Endothelial cell of umbilical vein (primary cell): ENCODE measurements at regions not wholly inside any gene's neighbourhood (a gene's known extent, or its start where the extent isn't known, plus 50 kb on each side); places are given as distances from the start of the nearest gene placed in this dataset.
"Not testable (repeated sequence)": the region's sequence is repeated elsewhere in the genome, so short reads cannot be mapped to it uniquely, and the experiment has no call there.

Experiments
- BruUV-seq: library from RNA; stranded (reverse); fragments of 400-500 nt; replicated peaks from 2 replicates; lab custom pipeline; 2021; lab: Mats Ljungman, UMichigan
- CTCF ChIA-PET: fragments of 300-600, 350-600 bp; sonication (Branson Sonifier 250); formaldehyde crosslinking; loops from one replicate; lab custom pipeline; 2021; ENCODE audit warnings: antibody characterized with exemption, inconsistent platforms; lab: Charles Lee
- POLR2A ChIA-PET: fragments of 300-600, 350-600 bp; sonication (Branson Sonifier 250); formaldehyde crosslinking; loops from one replicate; lab custom pipeline; 2021; ENCODE audit warnings: antibody characterized with exemption, inconsistent platforms; lab: Charles Lee
- DNase-seq: peaks from one replicate; pipeline ENCODE4 v3.0.0-alpha.2; 2011; ENCODE audit warnings: low read depth, low spot score
- FAIRE-seq: peaks from 2 replicates; lab custom pipeline; 2011; peaks lifted over from hg19 to GRCh38; lab: Jason Lieb, UNC
- H2AFZ ChIP-seq: 2 replicates; pipeline ENCODE4 v1.6.0; 2012; ENCODE audit warnings: low read depth, low read length, control low read depth, inconsistent platforms
- H3K27ac ChIP-seq: 2 replicates; pipeline ENCODE4 v1.5.1; 2011; ENCODE audit warnings: low read depth, mild to moderate bottlenecking, control low read depth, low read length, moderate library complexity; ENCODE audit not compliant: insufficient read depth
- H3K27me3 ChIP-seq, 2 experiments: 2 replicates each; pipeline versions ENCODE4 v1.6.0 to v1.6.1; 2011; ENCODE audit warnings: low read length in 2 of 2, mixed read lengths in 1 of 2; ENCODE audit not compliant: control insufficient read depth in 2 of 2, insufficient read depth in 2 of 2
- H3K36me3 ChIP-seq, 2 experiments: 2 replicates in 1 of 2; 3 replicates in 1 of 2; pipeline ENCODE4 v1.5.1; 2011; ENCODE audit warnings: low read length in 2 of 2, mild to moderate bottlenecking in 1 of 2, moderate library complexity in 1 of 2; ENCODE audit not compliant: control insufficient read depth in 2 of 2, insufficient read depth in 2 of 2; ENCODE audit errors: extremely low read depth in 1 of 2
- H3K4me1 ChIP-seq: 3 replicates; pipeline ENCODE4 v1.5.1; 2011; ENCODE audit warnings: mild to moderate bottlenecking, low read length; ENCODE audit not compliant: control insufficient read depth, insufficient read depth; ENCODE audit errors: extremely low read depth
- H3K4me2 ChIP-seq: 2 replicates; pipeline ENCODE4 v1.6.1; 2011; ENCODE audit warnings: low read length, control low read depth, mixed read lengths; ENCODE audit not compliant: insufficient read depth
- H3K4me3 ChIP-seq, 3 experiments: fragments of 200-600 bp in 1 of 3; sonication (generic), shearing (Covaris generic) in 1 of 3; replicated peaks in 1 of 3; 2 replicates each; pipeline ENCODE4 v1.5.1; 2011 to 2016; ENCODE audit warnings: control low read depth in 3 of 3, low read length in 3 of 3, mild to moderate bottlenecking in 2 of 3, inconsistent platforms in 1 of 3, low read depth in 1 of 3, moderate library complexity in 1 of 3; ENCODE audit not compliant: insufficient read depth in 1 of 3
- H3K79me2 ChIP-seq: 2 replicates; pipeline ENCODE4 v1.6.0; 2012; ENCODE audit warnings: low read length, inconsistent platforms; ENCODE audit not compliant: control insufficient read depth, insufficient read depth
- H3K9ac ChIP-seq: replicated peaks from 2 replicates; pipeline ENCODE3; 2011; ENCODE audit warnings: low read length, control low read depth; ENCODE audit not compliant: insufficient read depth; ENCODE audit errors: extremely low read depth
- H3K9me1 ChIP-seq: replicated peaks from 3 replicates; pipeline ENCODE4 v1.6.0; 2011; ENCODE audit warnings: mild to moderate bottlenecking, low read length; ENCODE audit not compliant: control insufficient read depth, insufficient read depth; ENCODE audit errors: extremely low read depth
- H3K9me3 ChIP-seq: replicated peaks from 2 replicates; pipeline ENCODE4 v1.5.1; 2012; ENCODE audit warnings: low read length, inconsistent platforms; ENCODE audit not compliant: control insufficient read depth, insufficient read depth
- H4K20me1 ChIP-seq: replicated peaks from 2 replicates; pipeline ENCODE3; 2011; ENCODE audit warnings: mild to moderate bottlenecking, low read length; ENCODE audit not compliant: control insufficient read depth, insufficient read depth; ENCODE audit errors: extremely low read depth
- CTCF ChIP-seq, 2 donors: IDR thresholded peaks; 1 replicate in 1 of 2; 2 replicates in 1 of 2; pipeline ENCODE4 v1.5.1; 2011; ENCODE audit warnings: low read length in 2 of 2, mild to moderate bottlenecking in 2 of 2, moderate library complexity in 2 of 2, control low read depth in 1 of 2, inconsistent platforms in 1 of 2, low read depth in 1 of 2; ENCODE audit not compliant: insufficient read depth in 1 of 2; ENCODE audit errors: extremely low read depth in 1 of 2
- EZH2 ChIP-seq: IDR thresholded peaks from 2 replicates; pipeline ENCODE4 v1.6.1; 2012; ENCODE audit warnings: borderline replicate concordance, low read depth, mild to moderate bottlenecking, moderate library complexity, low read length, inconsistent platforms; ENCODE audit not compliant: severe bottlenecking
- FOS ChIP-seq: IDR thresholded peaks from 2 replicates; pipeline ENCODE4 v1.6.1; 2011; ENCODE audit warnings: mild to moderate bottlenecking, low read length, moderate library complexity, borderline replicate concordance; ENCODE audit not compliant: insufficient read depth
- GATA2 ChIP-seq: IDR thresholded peaks from 2 replicates; pipeline ENCODE4 v1.7.0; 2011; ENCODE audit warnings: low read depth, mild to moderate bottlenecking, moderate library complexity, mixed read lengths, low read length; ENCODE audit not compliant: insufficient read length, insufficient read depth
- JUN ChIP-seq: IDR thresholded peaks from 2 replicates; pipeline ENCODE4 v1.6.1; 2011; ENCODE audit warnings: borderline replicate concordance, low read depth; ENCODE audit not compliant: insufficient read length, insufficient read depth
- MAX ChIP-seq: IDR thresholded peaks from 2 replicates; pipeline ENCODE4 v1.6.1; 2011; ENCODE audit not compliant: insufficient read depth, insufficient read length
- MYC ChIP-seq: IDR thresholded peaks from one replicate; pipeline ENCODE4 v1.6.1; 2011; ENCODE audit warnings: mild to moderate bottlenecking, low read depth, low read length
- POLR2A ChIP-seq: IDR thresholded peaks from 2 replicates; pipeline ENCODE4 v1.6.1; 2012; ENCODE audit warnings: low read depth, mild to moderate bottlenecking, control low read depth, low read length
- POLR2AphosphoS5 ChIP-seq: IDR thresholded peaks from 2 replicates; pipeline ENCODE4 v1.6.1; 2012; ENCODE audit warnings: low read depth, mild to moderate bottlenecking, control low read depth, low read length, moderate library complexity; ENCODE audit not compliant: insufficient read depth
- dilution Hi-C: fragments of 300-500 bp; cut with MboI; formaldehyde crosslinking; loops from one replicate; pipeline ENCODE4 v1.15.0; 2019; ENCODE audit warnings: low sequenced_read_pairs; ENCODE audit not compliant: extremely low pct_ligation_motif_present
- intact Hi-C: fragments of 100-400 bp; cut with micrococcal nuclease; formaldehyde crosslinking; loops from one replicate; pipeline ENCODE4 v1.10.0; 2022

- Histone ChIP-seq H2AFZ (no peak overlapping the region), H3K4me1 (no peaks in the 10 kb centered on the region), H4K20me1 (no peaks in the 10 kb centered on the region), H3K9ac (no peak overlapping the region), H3K36me3 (no peaks in the 10 kb centered on the region), H3K27me3 (no peaks in the 10 kb centered on the region), H3K9me1 (no peaks in the 10 kb centered on the region), H3K4me3 (no peak overlapping the region), H3K4me2 (no peak overlapping the region), H3K79me2 (no peaks in the 10 kb centered on the region), H3K27ac (no peak overlapping the region), H3K9me3 (no peaks in the 10 kb centered on the region)
- dilution Hi-C loops, result no loop called here
- intact Hi-C loops, result no loop called here
- CTCF ChIA-PET, result interaction anchor here (0.6 to 4.2 kb wide), 3 partner anchors 8 to 63 kb away, joined by 3 to 36 read pairs (median 6); no protein-coding TSS in a partner anchor
- no peak for TF ChIP-seq MAX
- TF ChIP-seq EZH2, result no peak
- no peak for TF ChIP-seq JUN
- TF ChIP-seq FOS, result no peak
- TF ChIP-seq MYC, result no peak
- TF ChIP-seq CTCF (IDR thresholded peaks at IDR 0.05; ENCODE audit: extremely low read depth in 1 of 2, insufficient read depth in 1 of 2, low read depth in 1 of 2, low read length in 2 of 2), result no peak
- no peak for TF ChIP-seq GATA2
- TF ChIP-seq POLR2A, result no peak
- no peak for TF ChIP-seq POLR2AphosphoS5
- FAIRE-seq (no peak), DNase-seq (no peak)
- POLR2A ChIA-PET, result no interaction called here
- no TSS peak for BruUV-seq
These were observed 95.1 kb upstream of the OLIG2 start for GRCh38 chr21:32930673-32931072.

GRCh38 chr21:32934068-32934467, 91.7 kb upstream of the OLIG2 start:
- FAIRE-seq, intact Hi-C loops, H3K27ac ChIP-seq, H3K9me1 ChIP-seq, BruUV-seq, H3K4me3 ChIP-seq, H3K4me1 ChIP-seq, H4K20me1 ChIP-seq, H3K9ac ChIP-seq, H3K36me3 ChIP-seq, H3K27me3 ChIP-seq, DNase-seq, POLR2A ChIA-PET, H3K79me2 ChIP-seq, H3K9me3 ChIP-seq, H3K4me2 ChIP-seq, dilution Hi-C loops, H2AFZ ChIP-seq: not testable (repeated sequence)
- CTCF ChIA-PET, result interaction anchor here (0.6 to 2.1 kb wide), 4 partner anchors 9 to 1264 kb away, joined by 4 to 5 read pairs (median 4); no protein-coding TSS in a partner anchor
